ENCODE measurements at regions not wholly inside any gene's neighbourhood (a gene's known extent, or its start where the extent isn't known, plus 50 kb on each side); places are given as distances from the start of the nearest gene placed in this dataset.

- TF ChIP-seq POLR2A (IDR thresholded peaks at IDR 0.05) (no peak), EP300 (IDR thresholded peaks at IDR 0.05) (no peak), POLR2AphosphoS5 (IDR thresholded peaks at IDR 0.05) (no peak)
- TF ChIP-seq, protein P1, sequence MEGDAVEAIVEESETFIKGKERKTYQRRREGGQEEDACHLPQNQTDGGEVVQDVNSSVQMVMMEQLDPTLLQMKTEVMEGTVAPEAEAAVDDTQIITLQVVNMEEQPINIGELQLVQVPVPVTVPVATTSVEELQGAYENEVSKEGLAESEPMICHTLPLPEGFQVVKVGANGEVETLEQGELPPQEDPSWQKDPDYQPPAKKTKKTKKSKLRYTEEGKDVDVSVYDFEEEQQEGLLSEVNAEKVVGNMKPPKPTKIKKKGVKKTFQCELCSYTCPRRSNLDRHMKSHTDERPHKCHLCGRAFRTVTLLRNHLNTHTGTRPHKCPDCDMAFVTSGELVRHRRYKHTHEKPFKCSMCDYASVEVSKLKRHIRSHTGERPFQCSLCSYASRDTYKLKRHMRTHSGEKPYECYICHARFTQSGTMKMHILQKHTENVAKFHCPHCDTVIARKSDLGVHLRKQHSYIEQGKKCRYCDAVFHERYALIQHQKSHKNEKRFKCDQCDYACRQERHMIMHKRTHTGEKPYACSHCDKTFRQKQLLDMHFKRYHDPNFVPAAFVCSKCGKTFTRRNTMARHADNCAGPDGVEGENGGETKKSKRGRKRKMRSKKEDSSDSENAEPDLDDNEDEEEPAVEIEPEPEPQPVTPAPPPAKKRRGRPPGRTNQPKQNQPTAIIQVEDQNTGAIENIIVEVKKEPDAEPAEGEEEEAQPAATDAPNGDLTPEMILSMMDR (IDR thresholded peaks at IDR 0.05): no peak
Measured at GRCh38 chr14:38078393-38078792, 129.3 kb upstream of the SSTR1 start.

All from upper lobe of left lung (tissue), 4 donors.